HG03558 (cell line): ENCODE measurements at regions not wholly inside any gene's neighbourhood (a gene's known extent, or its start where the extent isn't known, plus 50 kb on each side); places are given as distances from the start of the nearest gene placed in this dataset.
"Not testable (repeated sequence)": the region's sequence is repeated elsewhere in the genome, so short reads cannot be mapped to it uniquely, and the experiment has no call there.

Source experiments
- ATAC-seq: cut with Tn5 transposase; IDR thresholded peaks from one replicate; pipeline ENCODE4 v1.9.1; 2021; ENCODE audit warnings: moderate number of reproducible peaks; ENCODE audit not compliant: unreplicated experiment; ENCODE audit errors: extremely low read depth

DNA sequence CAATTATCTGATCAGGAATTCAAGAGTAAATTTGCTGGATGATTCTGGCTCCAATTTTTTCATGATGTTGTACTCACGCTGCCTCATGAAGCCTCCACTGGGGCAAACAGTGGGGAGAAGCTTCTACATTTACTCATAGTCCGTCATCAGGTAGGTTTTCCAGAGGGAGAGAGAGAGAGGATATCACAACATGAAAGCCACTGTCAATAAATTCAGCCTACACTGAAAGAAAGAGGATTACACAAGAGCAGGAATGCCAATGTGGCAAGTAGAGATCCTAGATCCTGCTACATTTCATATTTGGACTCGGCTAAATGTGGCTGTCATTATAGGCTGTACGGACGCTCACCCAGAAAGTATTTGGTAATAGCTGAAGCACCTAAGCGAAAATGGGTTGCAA, 819.9 kb downstream of the BRINP3 start:
- no peak for ATAC-seq

DNA sequence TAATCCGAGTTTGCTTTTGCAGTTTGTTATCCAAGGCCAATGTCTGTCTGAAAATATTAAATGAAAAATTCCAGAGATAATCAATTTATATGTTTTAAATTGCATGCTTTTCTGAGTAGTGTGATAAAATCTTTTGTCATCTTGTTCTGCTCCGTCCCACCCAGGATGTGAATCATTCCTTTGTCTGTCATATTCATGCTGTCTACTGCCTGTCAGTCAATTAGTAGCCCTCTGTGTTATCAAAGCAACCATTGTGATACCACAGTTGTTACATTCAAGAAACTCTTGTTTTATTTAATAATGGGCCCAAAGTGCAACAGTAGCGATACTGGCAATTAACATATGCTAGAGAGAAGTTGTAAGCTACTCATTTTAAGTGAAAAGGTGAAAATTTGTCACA, 819.3 kb downstream of the BRINP3 start:
- no peak for ATAC-seq

DNA sequence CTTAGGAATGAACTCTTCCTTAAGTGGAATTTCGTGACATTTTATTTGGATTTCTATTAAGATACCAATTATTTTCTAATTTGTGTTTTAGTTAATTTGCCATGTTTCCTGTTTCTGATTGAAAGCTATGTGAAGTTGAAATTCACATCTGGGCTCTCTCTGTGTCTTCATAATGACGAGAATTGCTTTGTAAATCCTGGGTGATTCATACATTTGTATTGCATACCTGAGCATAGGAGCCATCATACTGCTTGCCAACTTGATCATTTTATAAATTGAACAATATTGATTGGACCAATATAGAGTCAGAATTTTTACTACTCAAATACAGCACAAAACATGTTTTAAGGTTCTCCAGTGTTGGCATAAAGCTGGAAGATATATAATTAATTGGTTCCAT, 817.9 kb downstream of the BRINP3 start:
- ATAC-seq = no peak

DNA sequence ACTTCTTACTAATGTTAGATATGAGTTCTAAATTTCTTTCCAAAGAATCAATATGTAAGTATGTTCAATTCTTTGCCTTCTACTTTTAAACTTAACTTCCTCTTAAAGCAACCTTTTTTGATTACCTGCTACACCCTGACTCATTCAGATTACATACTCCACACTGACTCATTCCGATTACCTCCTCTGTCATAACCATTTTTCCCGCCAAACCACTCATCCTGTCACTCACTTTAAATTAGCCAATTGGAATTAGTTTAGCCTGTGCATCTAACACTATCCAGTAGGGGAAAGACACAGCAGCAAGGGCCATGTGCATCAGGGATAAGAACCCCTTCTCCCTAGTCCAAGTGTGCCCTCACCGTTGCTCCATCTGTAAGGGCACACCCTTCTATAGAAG, 815.5 kb downstream of the BRINP3 start:
- ATAC-seq = no peak

DNA sequence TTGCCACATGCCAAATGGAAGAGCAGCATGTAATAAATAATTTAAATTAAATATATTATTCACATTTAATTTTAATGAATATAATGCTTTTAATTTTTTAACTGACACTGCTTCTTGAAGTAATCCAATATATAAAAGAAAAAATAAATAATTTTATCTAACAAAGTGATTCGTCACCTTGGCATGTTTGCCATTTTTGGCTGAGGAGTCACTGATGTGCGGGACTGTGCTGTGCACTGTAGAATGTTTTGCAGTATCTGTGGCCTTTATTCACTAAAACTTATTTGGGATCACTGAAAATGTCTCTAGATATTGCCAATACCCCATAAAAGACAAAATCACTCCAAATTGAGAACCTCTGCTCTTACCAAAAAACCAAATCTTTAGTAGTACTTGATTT, 807.8 kb downstream of the BRINP3 start:
- ATAC-seq = no peak

DNA sequence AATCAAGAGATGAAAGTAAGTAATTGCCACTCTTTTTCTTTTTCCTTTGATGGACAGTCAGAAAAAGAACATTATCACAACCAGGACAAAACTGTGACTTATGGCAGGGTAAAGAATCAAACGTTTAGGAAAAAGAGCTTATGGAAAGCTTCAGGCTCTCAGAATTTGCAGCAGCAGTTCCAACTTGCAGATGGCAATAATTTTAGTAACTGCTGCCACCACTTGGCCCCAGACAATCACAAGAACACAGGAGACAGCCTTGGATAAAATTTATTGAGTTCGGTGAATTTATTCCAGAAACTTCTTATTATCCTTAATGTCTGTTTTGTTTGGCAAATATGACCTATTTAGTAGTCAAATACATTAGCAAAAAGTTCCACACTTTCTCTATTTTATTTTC, 804.4 kb downstream of the BRINP3 start:
- no peak for ATAC-seq

DNA sequence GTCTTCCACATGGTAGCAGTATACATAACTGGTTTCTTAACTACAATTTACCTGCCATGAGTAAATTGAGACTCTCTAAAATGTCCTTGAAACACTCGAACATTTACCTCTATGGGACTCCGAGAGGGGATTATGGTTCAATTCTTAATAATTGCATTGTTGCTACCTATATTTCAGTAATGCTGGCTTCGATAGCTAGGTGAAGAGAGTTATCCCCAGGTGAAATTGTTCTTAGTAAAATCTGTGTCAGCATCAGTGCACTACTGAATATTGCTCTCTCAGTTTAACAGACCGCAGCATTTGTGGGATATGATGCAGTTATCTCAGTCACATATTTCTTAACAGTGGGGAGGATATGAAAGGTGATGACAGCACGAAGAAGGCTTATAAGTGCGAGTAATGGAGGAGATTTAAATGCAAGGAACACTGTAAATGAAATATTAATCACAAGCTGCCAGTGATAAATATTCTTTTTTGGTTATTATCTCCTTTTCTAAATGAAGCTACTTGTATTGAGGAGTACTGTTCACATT, 801.9 kb downstream of the BRINP3 start:
- ATAC-seq = no peak

DNA sequence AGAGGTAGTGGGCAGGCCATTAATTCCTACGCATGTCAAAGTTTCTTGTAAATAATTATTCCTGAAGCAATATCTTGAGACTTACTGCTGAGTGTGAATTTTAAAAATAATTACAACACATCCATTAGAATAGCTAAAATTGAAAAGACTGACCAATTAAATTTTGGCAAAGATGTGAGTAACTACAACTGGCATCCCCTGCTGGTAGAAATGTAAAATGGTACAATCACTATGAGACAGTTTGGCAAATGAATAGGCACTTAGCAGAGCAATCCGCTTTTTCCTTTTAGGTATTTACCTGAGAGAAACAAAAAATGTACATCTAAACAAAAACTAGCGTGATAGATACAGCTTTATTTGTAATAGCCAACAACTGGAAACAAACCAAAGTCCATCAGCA, 798.9 kb downstream of the BRINP3 start:
- no peak for ATAC-seq

DNA sequence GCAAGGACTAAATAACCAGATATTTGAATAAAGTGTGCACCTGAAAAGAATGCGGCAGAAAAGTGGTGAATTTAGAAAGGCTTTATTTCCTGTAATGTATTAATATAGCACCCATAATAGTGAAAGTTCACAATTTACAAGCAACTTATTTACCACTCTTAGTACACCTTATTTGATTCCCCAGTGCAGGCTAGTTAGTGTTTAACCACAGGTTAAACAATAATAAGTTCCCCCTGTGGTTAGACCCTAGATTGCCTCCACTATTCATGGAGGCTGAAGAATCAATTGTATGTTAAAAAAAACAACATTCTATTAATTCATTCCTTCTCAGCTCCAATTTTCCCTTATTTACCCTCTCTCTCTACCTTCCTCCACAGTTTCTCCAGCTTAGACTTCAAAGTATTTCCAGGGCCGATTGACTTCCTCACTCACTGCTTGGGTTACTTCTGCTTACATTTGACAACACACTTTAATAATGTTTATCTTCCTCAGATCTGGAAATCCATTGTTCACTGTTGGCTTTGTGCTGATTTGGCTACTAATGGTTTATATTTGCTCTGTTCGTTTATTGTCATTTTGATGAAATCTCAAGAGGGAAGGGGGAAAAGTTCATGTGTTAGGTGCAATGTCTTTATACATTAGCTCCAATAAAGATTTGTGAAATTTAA, 796.3 kb downstream of the BRINP3 start:
- no peak for ATAC-seq

DNA sequence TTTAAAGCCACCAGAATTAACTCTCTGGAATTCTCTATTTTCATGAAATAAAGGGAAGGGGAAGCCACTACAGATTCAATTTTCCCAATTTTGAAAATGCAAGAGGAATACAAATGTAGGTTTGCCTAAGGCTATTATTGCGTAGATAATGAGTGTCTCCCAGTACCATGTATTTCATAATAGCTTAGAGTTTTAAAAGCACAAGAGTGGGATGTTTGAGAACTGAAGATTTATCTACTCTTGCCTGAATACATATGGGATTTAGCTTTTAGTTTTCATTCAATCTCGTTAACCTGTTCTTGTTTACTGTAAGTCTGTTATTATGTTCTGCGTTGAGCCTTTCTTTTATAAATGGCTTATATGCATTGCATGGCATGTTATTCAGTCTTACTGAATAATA, 795.1 kb downstream of the BRINP3 start:
- ATAC-seq = no peak

DNA sequence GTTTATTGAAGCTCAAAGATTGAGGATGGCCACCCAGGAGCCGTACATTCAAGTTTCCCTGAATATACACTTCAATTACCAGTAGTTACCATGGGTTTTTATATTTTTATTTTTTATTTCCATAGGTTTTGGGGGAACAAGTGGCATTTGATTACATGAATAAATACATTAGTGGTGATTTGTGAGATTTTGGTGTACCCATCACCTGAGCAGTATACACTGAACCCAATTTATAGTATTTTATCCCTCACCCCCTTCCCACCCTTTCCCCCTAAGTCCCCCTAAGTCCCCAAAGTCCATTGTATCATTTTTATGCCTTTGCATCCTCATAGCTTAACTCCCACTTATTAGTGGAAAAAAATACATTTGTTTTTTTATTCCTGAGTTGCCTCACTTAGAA, 791.4 kb downstream of the BRINP3 start:
- ATAC-seq = no peak

DNA sequence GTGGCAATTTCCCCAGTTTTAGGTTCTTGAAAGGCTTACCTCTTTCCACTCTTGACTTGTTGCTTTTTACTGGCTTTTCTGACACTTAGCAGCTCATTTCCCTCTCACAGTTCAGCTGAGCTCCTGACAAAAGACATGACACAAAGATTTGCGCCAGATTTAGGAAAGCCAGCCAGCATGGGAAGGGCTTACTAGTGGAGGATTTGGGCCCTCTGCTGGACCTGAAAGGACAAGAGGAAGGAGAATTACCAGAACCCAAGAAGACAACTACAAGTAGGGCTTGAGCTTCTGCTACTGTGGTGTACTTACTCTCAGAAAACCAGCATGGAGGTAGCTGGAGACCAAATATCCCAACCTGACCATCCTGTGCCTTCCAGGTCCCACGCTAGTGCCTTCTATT, 784.5 kb downstream of the BRINP3 start:
- no peak for ATAC-seq

DNA sequence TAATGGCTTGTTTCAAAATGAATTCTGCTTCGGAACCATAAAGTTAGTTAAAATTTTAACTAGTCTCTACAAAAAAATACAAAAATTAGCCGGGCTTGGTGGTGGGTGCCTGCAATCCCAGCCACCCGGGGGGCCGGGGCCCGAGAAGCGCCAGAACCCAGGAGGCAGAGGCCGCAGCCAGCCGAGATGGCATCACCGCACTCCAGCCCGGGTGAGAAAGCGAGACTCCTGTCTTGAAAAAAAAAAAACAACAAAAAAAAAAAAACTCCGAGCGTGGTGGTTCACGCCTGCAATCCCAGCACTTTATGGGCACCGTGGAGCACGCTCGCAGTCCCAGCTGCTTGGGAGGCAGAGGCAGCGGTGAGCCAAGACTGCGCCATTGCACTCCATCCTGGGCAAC, 781.4 kb downstream of the BRINP3 start:
- ATAC-seq = no peak

DNA sequence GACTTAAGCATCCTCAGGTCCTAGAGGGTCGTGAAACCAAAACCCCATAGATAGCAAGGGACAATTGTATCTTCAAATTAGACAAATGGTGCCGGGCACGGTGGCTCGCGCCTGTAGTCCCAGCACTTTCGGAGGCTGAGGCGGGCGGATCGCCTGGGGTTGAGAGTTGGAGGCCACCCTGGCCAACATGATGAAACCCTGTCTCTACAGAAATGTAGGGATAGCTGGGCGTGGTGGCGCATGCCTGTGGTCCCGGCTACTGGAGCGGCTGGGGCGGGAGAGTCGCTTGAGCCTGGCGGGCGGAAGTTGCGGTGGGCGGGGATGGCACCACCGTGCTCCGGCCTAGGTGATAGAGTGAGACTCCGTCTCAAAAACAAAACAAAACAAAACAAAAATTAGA, 780.6 kb downstream of the BRINP3 start:
- ATAC-seq = no peak

DNA sequence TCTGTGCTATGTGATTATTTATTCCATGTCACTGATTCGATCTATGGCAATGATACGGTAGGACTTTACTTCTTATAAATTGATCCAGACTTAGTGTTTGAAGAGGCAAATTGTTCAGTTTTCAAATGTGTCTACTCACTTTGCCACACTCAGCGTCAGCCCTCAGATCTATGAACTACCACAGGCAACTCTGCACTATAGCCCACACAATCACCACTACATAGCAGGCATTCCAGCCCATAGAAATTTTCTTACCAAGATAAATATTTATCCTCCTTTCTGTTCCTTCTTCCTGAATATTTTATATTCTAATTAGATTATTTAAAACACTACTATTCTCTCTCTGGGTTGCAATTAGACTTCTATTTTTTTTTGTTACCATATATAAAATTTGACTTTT, 776.1 kb downstream of the BRINP3 start:
- ATAC-seq = no peak

DNA sequence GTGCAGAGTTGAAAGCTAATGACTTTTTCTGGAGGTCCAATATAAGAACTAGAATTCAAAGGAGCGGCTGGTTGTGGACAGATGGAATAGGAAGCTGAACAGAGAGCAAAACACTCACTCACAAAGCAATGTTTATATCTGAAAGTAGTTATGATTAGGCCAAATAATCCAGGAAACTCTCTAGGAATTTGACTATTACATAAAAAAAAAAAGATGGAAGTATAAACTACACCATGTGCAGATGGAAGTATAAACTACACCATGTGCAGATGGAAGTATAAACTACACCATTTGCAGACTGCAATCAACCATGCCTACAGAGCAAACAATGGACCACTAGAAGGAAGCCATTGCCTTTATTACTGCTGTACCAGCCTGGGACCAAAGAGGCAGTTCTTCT, 771.1 kb downstream of the BRINP3 start:
- no peak for ATAC-seq

DNA sequence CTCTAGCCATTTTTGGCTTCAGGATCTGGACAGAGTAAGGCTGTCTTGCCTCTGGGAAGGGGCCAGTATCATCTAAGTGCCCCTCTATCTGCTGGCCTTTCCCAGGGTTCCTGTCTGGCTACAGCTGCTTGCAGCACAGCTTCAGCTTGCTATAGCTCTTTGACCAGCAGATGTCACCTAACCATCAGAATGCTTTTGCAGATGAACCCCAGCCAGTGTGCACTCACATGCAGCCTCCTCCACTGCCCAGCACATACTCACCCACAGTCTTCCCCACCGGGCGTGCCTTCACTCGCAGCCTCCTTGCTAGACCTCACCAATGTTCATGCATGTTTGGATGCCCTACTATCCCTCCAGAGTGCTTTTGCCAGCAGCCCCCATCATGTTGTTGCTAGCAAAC, 769.0 kb downstream of the BRINP3 start:
- no peak for ATAC-seq

DNA sequence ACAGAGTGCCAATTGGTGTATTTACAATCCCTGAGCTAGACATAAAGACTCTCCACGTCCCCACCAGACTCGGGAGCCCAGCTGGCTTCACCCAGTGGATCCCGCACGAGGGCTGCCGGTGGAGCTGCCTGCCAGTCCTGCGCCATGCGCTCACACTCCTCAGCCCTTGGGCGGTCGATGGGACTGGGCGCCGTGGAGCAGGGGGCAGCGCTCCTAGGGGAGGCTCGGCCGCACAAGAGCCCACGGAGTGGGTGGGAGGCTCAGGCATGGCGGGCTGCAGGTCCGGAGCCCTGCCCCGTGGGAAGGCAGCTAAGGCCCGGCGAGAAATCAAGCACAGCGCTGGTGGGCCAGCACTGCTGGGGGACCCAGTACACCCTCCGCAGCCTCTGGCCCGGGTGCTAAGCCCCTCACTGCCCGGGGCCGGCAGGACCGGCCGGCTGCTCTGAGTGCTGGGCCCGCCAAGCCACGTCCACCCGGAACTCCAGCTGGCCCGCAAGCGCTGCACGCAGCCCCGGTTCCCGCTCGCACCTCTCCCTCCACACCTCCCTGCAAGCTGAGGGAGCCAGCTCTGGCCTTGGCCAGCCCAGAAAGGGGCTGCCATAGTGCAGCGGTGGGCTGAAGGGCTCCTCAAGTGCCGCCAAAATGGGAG, 759.4 kb downstream of the BRINP3 start:
- not testable (repeated sequence) for ATAC-seq

DNA sequence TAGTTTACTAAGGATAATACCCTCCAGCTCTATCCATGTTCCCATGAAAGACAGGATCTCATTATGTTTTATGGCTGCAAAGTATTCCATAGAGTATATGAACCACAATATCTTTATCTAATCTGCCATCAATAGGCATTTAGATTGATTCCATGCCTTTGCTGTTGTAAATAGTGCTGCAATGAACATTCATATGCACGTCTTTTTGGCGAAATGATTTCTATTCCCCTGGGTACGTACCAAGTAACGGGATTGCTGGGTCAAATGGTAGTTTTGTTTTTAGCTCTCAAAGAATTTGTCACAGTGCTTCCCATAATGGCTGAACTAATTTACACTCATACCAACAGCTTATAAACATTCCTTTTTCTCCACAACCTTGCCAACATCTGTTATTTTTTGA, 750.9 kb downstream of the BRINP3 start:
- no peak for ATAC-seq

DNA sequence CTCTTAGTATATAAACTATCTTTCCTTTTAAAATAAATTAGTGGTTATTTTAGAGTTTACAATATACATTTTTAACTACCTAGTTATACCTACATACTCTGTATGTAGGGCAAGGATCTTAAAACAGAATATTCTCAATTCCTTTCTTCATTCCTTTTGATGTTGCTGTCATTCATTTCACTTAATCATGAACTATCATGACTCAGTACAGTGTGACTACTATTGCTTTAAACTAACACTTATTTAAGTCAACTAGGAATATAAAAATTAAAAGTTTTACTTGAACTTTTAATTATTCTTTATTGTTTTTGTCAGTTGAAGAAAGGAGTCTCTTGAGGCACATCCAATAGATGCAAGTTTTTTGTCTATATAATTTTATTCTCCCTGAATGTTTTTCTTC, 726.4 kb downstream of the BRINP3 start:
- ATAC-seq = no peak

DNA sequence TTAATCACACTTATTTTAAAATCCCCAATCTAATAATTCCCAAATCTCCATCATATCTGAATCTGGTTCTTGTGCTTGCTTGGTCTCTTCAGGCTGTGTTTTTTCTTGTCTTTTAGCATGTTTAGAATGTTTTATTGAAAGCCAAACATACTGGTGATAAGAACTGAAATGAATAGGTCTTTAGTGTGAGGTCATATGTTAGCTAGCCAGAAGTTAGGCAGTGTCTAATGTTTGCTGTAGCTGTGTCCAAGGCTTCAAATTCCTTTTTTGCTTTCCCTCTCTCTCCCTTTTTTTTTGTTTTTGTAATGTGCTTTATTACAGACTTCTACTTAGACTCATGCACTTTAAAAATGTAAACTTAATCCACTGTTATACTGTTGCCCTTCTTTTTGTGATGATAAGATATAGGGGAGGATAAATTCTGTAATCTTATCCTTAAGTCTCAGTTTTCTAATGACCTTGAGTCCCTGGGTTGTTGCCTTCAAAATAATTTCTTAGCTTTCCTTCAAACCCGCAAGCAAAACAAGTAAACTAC, 725.1 kb downstream of the BRINP3 start:
- ATAC-seq = no peak

DNA sequence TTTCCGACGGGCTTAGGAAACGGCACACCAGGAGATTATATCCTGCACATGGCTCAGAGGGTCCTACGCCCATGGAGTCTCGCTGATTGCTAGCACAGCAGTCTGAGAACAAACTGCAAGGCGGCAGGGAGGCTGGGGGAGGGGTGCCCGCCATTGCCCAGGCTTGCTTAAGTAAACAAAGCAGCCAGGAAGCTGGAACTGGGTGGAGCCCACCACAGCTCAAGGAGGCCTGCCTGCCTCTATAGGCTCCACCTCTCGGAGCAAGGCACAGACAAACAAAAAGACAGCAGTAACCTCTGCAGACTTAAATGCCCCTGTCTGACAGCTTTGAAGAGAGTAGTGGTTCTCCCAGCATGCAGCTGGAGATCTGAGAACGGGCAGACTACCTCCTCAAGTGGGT, 722.6 kb downstream of the BRINP3 start:
- ATAC-seq = not testable (repeated sequence)
